ENCODE measurements at regions not wholly inside any gene's neighbourhood (a gene's known extent, or its start where the extent isn't known, plus 50 kb on each side); places are given as distances from the start of the nearest gene placed in this dataset.
"Not testable (repeated sequence)": the region's sequence is repeated elsewhere in the genome, so short reads cannot be mapped to it uniquely, and the experiment has no call there.

DNA sequence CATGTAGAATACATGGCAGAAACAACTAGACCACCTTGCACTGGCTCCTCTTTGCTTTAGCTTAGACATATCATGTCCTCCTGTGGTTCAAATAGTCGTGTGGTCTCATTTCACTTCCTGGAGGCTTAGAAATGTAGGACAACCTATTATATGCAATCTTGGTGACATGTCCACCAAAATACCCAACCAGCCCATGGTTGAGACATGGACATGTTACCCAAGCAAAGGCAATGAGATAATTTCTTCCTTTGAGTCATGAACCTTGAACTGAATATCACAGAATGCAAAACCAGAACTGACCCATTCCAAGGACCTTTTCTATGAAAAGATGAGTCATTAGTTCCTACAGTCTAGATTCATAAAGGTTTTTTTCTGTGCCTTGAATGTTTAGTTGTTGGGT lies 309.0 kb upstream of the MDFIC2 start:
- peak; percentile 62 to 72 for ATAC-seq

DNA sequence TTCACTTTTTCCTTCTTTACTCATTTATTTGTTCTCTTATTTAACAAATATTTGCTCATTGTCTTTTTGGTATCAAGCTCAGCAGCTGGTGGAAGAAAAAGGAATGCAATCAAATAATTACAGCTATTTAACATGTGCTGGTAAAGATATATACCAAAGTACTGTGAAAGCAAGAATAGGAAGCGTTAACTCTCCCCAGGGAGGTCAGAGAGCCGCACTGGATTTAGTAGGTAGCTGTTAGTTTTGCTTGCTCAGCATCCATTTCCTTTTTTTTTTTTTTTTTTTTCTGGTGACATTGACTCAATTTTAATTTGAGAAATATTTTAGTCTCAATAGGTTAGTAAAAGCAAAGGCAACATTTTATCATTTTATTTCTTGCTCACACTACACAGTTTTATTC lies 308.5 kb upstream of the MDFIC2 start:
- ATAC-seq: no peak

- no peak for ATAC-seq
These were observed 307.9 kb upstream of the MDFIC2 start for GRCh38 chr3:70620367-70620766.

- ATAC-seq: no peak
These were observed 305.7 kb upstream of the MDFIC2 start for GRCh38 chr3:70618151-70618550.

GRCh38 chr3:70617349-70617748 lies 304.9 kb upstream of the MDFIC2 start:
- not testable (repeated sequence) for ATAC-seq

DNA sequence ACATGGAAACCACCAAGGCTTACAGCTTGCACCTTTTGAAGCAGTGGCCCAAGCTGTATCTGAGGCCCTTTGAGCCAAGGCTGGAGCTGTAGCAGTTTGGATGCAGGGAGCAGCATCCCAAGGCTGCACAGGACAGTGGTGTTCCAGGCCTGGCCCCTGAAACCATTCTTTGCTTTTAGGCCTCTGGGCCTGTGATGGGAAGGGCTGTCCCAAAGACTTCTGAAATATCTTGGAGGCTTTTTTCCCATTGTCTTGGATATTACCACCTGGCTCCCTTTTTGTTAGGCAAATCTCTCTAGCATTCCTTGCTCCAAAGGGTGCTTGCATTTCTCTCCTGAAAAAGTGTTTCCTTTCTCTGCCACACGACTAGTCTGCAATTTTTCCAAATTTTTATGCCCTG lies 302.8 kb upstream of the MDFIC2 start:
- ATAC-seq: no peak

GRCh38 chr3:70614111-70614510 lies 301.7 kb upstream of the MDFIC2 start:
- ATAC-seq: no peak

- ATAC-seq: no peak
These were observed 300.5 kb upstream of the MDFIC2 start for GRCh38 chr3:70612920-70613319.

DNA sequence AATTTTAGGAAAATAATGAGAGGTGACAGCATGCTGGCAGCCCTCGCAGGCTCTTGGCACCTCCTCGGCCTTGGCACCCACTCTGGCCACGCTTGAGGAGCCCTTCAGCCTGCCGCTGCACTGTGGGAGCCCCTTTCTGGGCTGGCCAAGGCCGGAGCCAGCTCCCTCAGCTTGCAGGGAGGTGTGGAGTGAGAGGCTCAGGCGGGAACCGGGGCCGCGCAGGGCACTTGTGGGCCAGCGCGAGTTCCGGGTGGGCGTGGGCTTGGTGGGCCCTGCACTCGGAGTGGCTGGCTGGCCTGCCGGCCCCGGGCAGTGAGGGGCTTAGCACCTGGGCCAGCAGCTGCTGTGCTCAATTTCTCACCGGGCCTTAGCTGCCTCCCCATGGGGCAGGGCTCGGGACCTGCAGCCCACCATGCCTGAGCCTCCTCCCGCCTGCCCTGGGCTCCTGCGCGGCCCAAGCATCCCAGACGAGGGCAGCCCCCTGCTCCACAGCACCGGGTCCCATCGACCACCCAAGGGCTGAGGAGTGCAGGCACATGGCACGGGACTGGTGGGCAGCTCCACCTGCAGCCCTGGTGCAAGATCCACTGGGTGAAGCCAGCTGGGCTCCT lies 299.3 kb upstream of the MDFIC2 start:
- ATAC-seq: not testable (repeated sequence)

DNA sequence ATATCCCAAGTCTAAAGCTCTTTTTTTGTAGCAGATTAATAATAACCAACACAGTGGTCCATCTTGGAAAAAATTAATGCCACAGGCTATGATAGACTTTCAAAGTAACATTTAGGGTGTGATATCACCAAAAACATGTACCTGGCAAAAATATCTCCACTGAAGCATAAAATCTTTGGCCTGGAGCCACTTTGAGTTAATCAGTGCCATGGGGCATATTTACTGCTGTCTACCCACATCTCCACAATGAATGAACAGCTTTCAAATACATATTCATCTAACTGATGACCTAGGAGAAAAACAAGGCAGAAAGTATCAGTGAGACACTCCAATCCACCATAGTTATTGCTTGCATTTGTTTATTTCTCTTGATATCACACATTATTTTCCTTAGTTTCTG lies 296.0 kb upstream of the MDFIC2 start:
- no peak for ATAC-seq

GRCh38 chr3:70607469-70607868 lies 295.0 kb upstream of the MDFIC2 start:
- ATAC-seq: no peak

DNA sequence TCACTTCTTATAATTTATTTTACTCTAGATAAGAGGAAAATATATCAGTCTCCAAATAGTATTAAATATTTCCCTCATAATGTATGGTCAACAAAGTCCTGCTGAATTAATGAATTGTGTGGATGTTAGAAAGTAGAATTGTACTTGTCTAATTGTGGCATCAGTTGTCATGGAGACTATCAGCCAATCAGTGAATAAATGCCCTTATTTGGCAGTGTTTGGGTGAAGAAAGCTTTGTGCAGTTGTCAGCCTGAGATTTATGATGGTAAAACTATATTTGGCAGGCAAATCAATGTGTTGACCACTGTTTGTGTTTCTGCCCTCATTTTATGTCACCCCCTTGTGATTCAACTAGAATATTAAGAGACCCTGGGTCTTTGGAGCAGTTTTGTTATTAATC lies 293.6 kb upstream of the MDFIC2 start:
- no peak for ATAC-seq

DNA sequence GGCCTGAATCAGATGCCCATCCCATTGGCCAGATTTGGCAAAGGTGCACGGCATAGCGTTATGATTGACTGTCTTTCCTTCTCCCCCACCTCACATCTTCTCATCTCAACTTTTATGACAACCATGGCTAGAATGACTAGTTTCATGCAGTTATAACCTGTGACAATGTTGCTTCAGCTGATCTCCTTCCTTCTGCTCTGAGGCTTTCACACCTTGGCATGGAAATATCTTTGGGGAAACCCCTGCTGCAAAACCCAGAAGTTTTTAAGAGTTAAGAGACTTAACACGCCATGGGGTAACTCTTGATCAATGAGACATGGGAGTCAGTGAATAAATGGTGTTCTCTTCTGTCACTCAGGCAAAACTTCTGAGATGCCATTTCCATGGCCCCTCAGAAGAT lies 290.7 kb upstream of the MDFIC2 start:
- peak; percentile 84 to 86 for ATAC-seq

DNA sequence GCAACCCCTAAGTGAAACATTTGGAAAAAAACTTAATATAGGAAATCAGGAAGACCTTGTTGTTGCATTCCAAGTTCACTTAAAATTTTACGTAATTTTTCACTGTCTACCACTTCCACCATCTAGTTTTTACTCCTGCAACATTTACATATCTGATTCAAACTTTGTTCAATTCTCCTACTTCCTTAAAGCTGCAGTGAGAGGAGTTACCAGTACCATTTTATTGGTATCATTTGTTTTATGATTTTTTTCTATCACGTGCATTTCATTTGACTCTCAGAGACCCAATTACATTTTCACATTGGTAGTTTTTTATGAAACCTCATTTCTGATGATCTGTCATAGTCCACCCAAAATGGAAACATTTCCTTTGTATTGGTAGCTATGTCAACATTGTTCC lies 284.9 kb upstream of the MDFIC2 start:
- ATAC-seq: no peak

GRCh38 chr3:70583682-70584081 lies 271.2 kb upstream of the MDFIC2 start:
- no peak for ATAC-seq

- no peak for ATAC-seq
These were observed 270.4 kb upstream of the MDFIC2 start for GRCh38 chr3:70582803-70583202.

DNA sequence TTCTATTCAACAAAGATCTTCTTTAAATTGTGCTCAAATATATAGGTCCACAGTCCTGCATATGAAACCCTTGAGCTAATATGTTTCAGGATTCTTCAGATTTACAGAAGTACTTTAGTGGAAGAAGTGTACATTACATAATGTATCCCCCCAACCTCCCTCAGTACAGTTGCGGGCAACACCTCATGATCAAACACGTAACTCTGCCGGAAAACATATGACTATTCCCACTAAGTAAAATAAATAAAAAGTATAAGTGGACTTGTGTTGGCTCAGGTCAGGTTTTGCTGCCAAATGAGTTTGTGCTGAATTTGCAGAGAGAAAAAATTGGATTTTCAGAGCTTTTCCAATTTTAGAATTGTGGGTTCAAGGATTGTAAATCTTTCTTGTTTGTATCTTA lies 267.6 kb upstream of the MDFIC2 start:
- ATAC-seq: no peak

GRCh38 chr3:70571696-70572095 lies 259.3 kb upstream of the MDFIC2 start:
- ATAC-seq: no peak

DNA sequence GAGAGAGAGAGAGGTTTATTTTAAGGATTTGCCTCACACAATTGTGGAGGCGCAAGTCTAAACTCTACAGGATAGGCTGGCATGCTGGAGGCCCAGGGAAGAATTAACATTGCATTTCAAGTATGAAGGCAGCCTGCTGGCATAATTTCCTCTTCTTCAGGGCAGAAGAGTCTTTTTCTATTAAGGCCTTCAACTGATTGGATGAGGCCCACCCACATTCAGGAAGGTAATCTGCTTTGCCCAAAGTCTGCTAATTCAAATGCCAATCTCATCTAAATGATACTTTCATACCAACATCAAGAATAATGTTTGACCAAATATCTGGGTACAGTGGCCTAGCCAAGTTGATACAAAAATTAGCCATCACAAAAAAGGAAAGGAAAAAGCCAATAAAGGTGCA lies 258.1 kb upstream of the MDFIC2 start:
- no peak for ATAC-seq

DNA sequence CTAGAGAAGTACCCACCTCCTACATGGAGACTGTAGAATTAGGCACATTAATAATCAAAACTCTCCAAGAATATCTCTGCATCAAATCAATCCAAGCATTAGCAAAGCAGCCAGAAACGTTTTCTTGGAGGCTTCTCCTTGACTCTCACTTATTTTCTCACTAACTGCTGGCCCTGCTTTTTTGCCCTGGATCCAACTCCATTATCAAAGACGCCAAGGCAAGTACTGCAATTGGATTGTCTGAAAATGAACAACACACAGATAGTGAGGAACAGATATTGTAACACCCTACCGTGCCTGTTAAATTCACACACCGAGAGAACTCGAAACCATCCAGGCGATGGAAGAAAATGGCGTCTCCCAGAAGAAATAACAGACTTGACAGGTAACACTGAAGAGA lies 256.2 kb upstream of the MDFIC2 start:
- no peak for ATAC-seq

DNA sequence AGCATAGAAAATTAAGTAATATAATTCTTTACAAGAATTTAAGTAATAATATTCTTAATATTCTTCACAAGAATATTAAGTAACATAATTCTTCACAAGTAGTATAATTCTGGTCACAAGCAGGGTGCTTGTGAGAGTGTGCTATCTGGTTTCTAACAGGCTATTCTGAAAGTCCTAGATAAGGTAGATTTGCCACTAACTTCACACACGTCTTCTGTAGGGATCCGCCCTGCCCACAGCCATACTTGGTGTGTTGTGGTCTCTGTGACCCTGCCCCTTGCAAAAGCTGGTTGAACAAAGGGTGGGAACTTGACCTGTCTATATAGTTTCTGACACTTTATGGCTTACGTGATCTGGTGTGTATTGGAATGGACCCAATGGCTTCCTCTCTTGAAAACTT lies 253.4 kb upstream of the MDFIC2 start:
- no peak for ATAC-seq

GRCh38 chr3:70564552-70564951 lies 252.1 kb upstream of the MDFIC2 start:
- no peak for ATAC-seq

DNA sequence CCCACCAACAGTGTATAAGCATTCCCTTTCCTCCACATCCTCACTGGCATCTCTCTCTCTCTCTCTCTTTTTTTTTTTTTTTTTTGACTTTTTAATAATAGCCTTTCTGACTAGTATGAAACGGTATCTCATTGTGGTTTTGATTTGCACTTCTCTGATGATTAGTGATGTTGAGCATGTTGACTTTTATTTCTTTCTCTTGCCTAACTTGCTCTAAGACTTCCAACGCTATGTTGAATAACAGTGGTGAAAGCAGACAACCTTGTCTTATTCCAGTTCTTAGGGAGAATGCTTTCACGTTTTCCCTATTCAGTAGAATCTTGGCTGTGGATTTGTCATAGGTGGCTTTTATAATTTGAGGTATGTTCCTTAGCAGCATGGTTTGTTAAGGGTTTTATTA lies 249.4 kb upstream of the MDFIC2 start:
- ATAC-seq: no peak

- no peak for ATAC-seq
These were observed 246.5 kb upstream of the MDFIC2 start for GRCh38 chr3:70558956-70559355.

GRCh38 chr3:70557976-70558375 lies 245.5 kb upstream of the MDFIC2 start:
- ATAC-seq: no peak

GRCh38 chr3:70556056-70556455 lies 243.6 kb upstream of the MDFIC2 start:
- no peak for ATAC-seq

Data from activated CD4-positive, CD25-positive, alpha-beta regulatory T cell treated with anti-CD3 and anti-CD28 coated beads, Interleukin-2, amount 50 U/mL, for 24 hours (primary cell).